Kidney epithelial cell (primary cell): ENCODE measurements at regions not wholly inside any gene's neighbourhood (a gene's known extent, or its start where the extent isn't known, plus 50 kb on each side); places are given as distances from the start of the nearest gene placed in this dataset.

Experiments used
- DNase-seq: peaks from one replicate; pipeline ENCODE4 v3.0.0-alpha.2; 2010; ENCODE audit warnings: low read depth
- H3K27me3 ChIP-seq: 2 replicates; pipeline ENCODE4 v1.6.0; 2011; ENCODE audit warnings: low read length; ENCODE audit not compliant: control insufficient read depth, insufficient read depth
- H3K36me3 ChIP-seq: 2 replicates; pipeline ENCODE4 v1.5.1; 2011; ENCODE audit warnings: low read length; ENCODE audit not compliant: control insufficient read depth, insufficient read depth
- H3K4me3 ChIP-seq: 2 replicates; pipeline ENCODE4 v1.5.1; 2011; ENCODE audit warnings: low read depth, mild to moderate bottlenecking, control low read depth, low read length
- CTCF ChIP-seq: IDR thresholded peaks from 2 replicates; pipeline ENCODE4 v1.5.1; 2011; ENCODE audit warnings: mild to moderate bottlenecking, moderate library complexity, low read length, control low read depth, inconsistent platforms; ENCODE audit not compliant: insufficient read depth, poor library complexity, severe bottlenecking

- Histone ChIP-seq H3K4me3 (no peak overlapping the region), H3K36me3 (no peaks in the 10 kb centered on the region), H3K27me3 (no peaks in the 10 kb centered on the region)
- no peak for DNase-seq
- TF ChIP-seq CTCF = no peak
Measured at GRCh38 chr2:107775211-107775610, 51.5 kb upstream of the RGPD4 start.

GRCh38 chr2:107775791-107776190, 50.9 kb upstream of the RGPD4 start:
- no peak for DNase-seq
- no peaks in the 10 kb centered on the region for H3K27me3 ChIP-seq
- H3K36me3 ChIP-seq = no peaks in the 10 kb centered on the region
- TF ChIP-seq CTCF = no peak
- H3K4me3 ChIP-seq = no peak overlapping the region

GRCh38 chr2:107776362-107776761, 50.3 kb upstream of the RGPD4 start:
- TF ChIP-seq CTCF = no peak
- no peak for DNase-seq
- Histone ChIP-seq H3K4me3 (no peak overlapping the region), H3K27me3 (no peaks in the 10 kb centered on the region), H3K36me3 (no peaks in the 10 kb centered on the region)
